ENCODE measurements at regions not wholly inside any gene's neighbourhood (a gene's known extent, or its start where the extent isn't known, plus 50 kb on each side); places are given as distances from the start of the nearest gene placed in this dataset.

- no peak overlapping the region for H2AFZ ChIP-seq (ENCODE audit: low read depth, low read length)
- H3K14ac ChIP-seq (ENCODE audit: low read length in 2 of 2), result no peak overlapping the region
- H3K4ac ChIP-seq (ENCODE audit: low read depth in 1 of 2, low read length in 2 of 2), result no peak overlapping the region
- no peaks in the 10 kb centered on the region for H3K9me3 ChIP-seq (ENCODE audit: control insufficient read depth, low read length)
- H3K36me3 ChIP-seq (ENCODE audit: control insufficient read depth in 1 of 2, insufficient read depth in 2 of 2, low read depth in 1 of 2, low read length in 2 of 2), result no peaks in the 10 kb centered on the region
- no peaks in the 10 kb centered on the region for H3K27me3 ChIP-seq (ENCODE audit: control insufficient read depth in 1 of 2, insufficient read depth in 1 of 2, low read length in 2 of 2)
- no peak overlapping the region for H3K4me3 ChIP-seq (ENCODE audit: insufficient read depth in 1 of 2, low read depth in 1 of 2, low read length in 2 of 2)
- no peak overlapping the region for H2BK12ac ChIP-seq (ENCODE audit: low read length in 2 of 2)
- no peak overlapping the region for H2BK15ac ChIP-seq (ENCODE audit: low read depth, poor library complexity, severe bottlenecking)
- no peaks in the 10 kb centered on the region for H3K79me1 ChIP-seq (replicated peaks; ENCODE audit: low read length, poor library complexity, severe bottlenecking)
- DNase-seq, result no peak
- H3K9ac ChIP-seq (ENCODE audit: low read length), result no peak overlapping the region
- no peak overlapping the region for H4K91ac ChIP-seq (ENCODE audit: low read length)
- H3K18ac ChIP-seq (ENCODE audit: low read depth in 1 of 2, low read length in 2 of 2), result no peak overlapping the region
- no peak overlapping the region for H4K8ac ChIP-seq (ENCODE audit: low read length)
- H3K4me2 ChIP-seq (ENCODE audit: low read length, poor library complexity, severe bottlenecking), result no peak overlapping the region
- no peak overlapping the region for H2BK5ac ChIP-seq (ENCODE audit: low read depth, low read length, poor library complexity, severe bottlenecking)
- no peak overlapping the region for H3K23ac ChIP-seq (ENCODE audit: low read length in 2 of 2)
- H3K4me1 ChIP-seq (ENCODE audit: control insufficient read depth, insufficient read depth, low read depth, low read length), result no peaks in the 10 kb centered on the region
- H3K27ac ChIP-seq (ENCODE audit: low read length, poor library complexity, severe bottlenecking), result no peak overlapping the region
- H2AK5ac ChIP-seq (ENCODE audit: low read length, severe bottlenecking), result no peak overlapping the region
- no CpG with 5 or more reads among the region's 1 CpG for WGBS
- H2BK120ac ChIP-seq (ENCODE audit: low read depth, low read length), result no peak overlapping the region
These were observed 263.7 kb downstream of the BMP4 start for GRCh38 chr14:53692885-53693284.

DNA sequence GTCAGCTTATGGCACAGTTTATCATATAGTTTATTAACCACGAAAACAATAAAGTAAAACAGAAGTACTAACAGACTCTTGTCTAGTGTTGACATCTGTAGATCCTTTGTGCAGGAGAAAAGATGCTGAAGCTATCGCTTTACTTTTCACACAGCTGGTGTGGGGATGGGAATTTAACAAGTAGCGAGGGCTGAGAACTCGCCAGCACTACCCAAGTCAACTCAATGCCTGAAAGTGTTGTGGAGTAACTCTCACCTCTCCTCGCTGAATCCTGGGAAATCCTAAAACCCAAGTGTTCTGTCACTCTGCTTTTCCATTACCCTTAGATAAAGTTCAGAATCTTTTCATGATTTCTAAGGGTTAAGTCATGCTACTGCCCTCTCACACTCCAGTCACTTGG, 264.2 kb downstream of the BMP4 start:
- no peaks in the 10 kb centered on the region for H3K9me3 ChIP-seq (ENCODE audit: control insufficient read depth, low read length)
- no peak overlapping the region for H2AFZ ChIP-seq (ENCODE audit: low read depth, low read length)
- DNase-seq, result no peak
- no peak overlapping the region for H3K14ac ChIP-seq (ENCODE audit: low read length in 2 of 2)
- no peak overlapping the region for H2BK15ac ChIP-seq (ENCODE audit: low read depth, poor library complexity, severe bottlenecking)
- H3K4me1 ChIP-seq (ENCODE audit: control insufficient read depth, insufficient read depth, low read depth, low read length), result no peaks in the 10 kb centered on the region
- H4K91ac ChIP-seq (ENCODE audit: low read length), result no peak overlapping the region
- no peak overlapping the region for H3K4me2 ChIP-seq (ENCODE audit: low read length, poor library complexity, severe bottlenecking)
- no peaks in the 10 kb centered on the region for H3K27me3 ChIP-seq (ENCODE audit: control insufficient read depth in 1 of 2, insufficient read depth in 1 of 2, low read length in 2 of 2)
- H2BK120ac ChIP-seq (ENCODE audit: low read depth, low read length), result no peak overlapping the region
- no peak overlapping the region for H3K4me3 ChIP-seq (ENCODE audit: insufficient read depth in 1 of 2, low read depth in 1 of 2, low read length in 2 of 2)
- no peak overlapping the region for H3K27ac ChIP-seq (ENCODE audit: low read length, poor library complexity, severe bottlenecking)
- H2BK5ac ChIP-seq (ENCODE audit: low read depth, low read length, poor library complexity, severe bottlenecking), result no peak overlapping the region
- no peak overlapping the region for H3K4ac ChIP-seq (ENCODE audit: low read depth in 1 of 2, low read length in 2 of 2)
- H3K18ac ChIP-seq (ENCODE audit: low read depth in 1 of 2, low read length in 2 of 2), result no peak overlapping the region
- H3K36me3 ChIP-seq (ENCODE audit: control insufficient read depth in 1 of 2, insufficient read depth in 2 of 2, low read depth in 1 of 2, low read length in 2 of 2), result no peaks in the 10 kb centered on the region
- no peak overlapping the region for H2BK12ac ChIP-seq (ENCODE audit: low read length in 2 of 2)
- WGBS, result 97% methylated on average over 4 of the region's 5 CpGs
- no peak overlapping the region for H3K9ac ChIP-seq (ENCODE audit: low read length)
- H3K23ac ChIP-seq (ENCODE audit: low read length in 2 of 2), result no peak overlapping the region
- no peaks in the 10 kb centered on the region for H3K79me1 ChIP-seq (replicated peaks; ENCODE audit: low read length, poor library complexity, severe bottlenecking)
- no peak overlapping the region for H4K8ac ChIP-seq (ENCODE audit: low read length)
- no peak overlapping the region for H2AK5ac ChIP-seq (ENCODE audit: low read length, severe bottlenecking)

GRCh38 chr14:53683229-53683628, 273.4 kb downstream of the BMP4 start:
- no peak overlapping the region for H3K14ac ChIP-seq (ENCODE audit: low read length in 2 of 2)
- H4K91ac ChIP-seq (ENCODE audit: low read length), result no peak overlapping the region
- 97% methylated on average over 4 of the region's 5 CpGs for WGBS
- H2AK5ac ChIP-seq (ENCODE audit: low read length, severe bottlenecking), result no peak overlapping the region
- no peak overlapping the region for H2AFZ ChIP-seq (ENCODE audit: low read depth, low read length)
- DNase-seq, result no peak
- H3K79me1 ChIP-seq (replicated peaks; ENCODE audit: low read length, poor library complexity, severe bottlenecking), result no peaks in the 10 kb centered on the region
- H3K27me3 ChIP-seq (ENCODE audit: control insufficient read depth in 1 of 2, insufficient read depth in 1 of 2, low read length in 2 of 2), result no peaks in the 10 kb centered on the region
- no peak overlapping the region for H3K4me2 ChIP-seq (ENCODE audit: low read length, poor library complexity, severe bottlenecking)
- no peak overlapping the region for H2BK5ac ChIP-seq (ENCODE audit: low read depth, low read length, poor library complexity, severe bottlenecking)
- no peaks in the 10 kb centered on the region for H3K4me1 ChIP-seq (ENCODE audit: control insufficient read depth, insufficient read depth, low read depth, low read length)
- H3K27ac ChIP-seq (ENCODE audit: low read length, poor library complexity, severe bottlenecking), result no peak overlapping the region
- H3K4ac ChIP-seq (ENCODE audit: low read depth in 1 of 2, low read length in 2 of 2), result no peak overlapping the region
- H3K18ac ChIP-seq (ENCODE audit: low read depth in 1 of 2, low read length in 2 of 2), result no peak overlapping the region
- no peak overlapping the region for H2BK15ac ChIP-seq (ENCODE audit: low read depth, poor library complexity, severe bottlenecking)
- H2BK12ac ChIP-seq (ENCODE audit: low read length in 2 of 2), result no peak overlapping the region
- H3K4me3 ChIP-seq (ENCODE audit: insufficient read depth in 1 of 2, low read depth in 1 of 2, low read length in 2 of 2), result no peak overlapping the region
- no peak overlapping the region for H2BK120ac ChIP-seq (ENCODE audit: low read depth, low read length)
- H4K8ac ChIP-seq (ENCODE audit: low read length), result no peak overlapping the region
- no peaks in the 10 kb centered on the region for H3K9me3 ChIP-seq (ENCODE audit: control insufficient read depth, low read length)
- H3K23ac ChIP-seq (ENCODE audit: low read length in 2 of 2), result no peak overlapping the region
- H3K9ac ChIP-seq (ENCODE audit: low read length), result no peak overlapping the region
- H3K36me3 ChIP-seq (ENCODE audit: control insufficient read depth in 1 of 2, insufficient read depth in 2 of 2, low read depth in 1 of 2, low read length in 2 of 2), result no peaks in the 10 kb centered on the region

GRCh38 chr14:53672526-53672925, 284.1 kb downstream of the BMP4 start:
- Histone ChIP-seq H2BK5ac (ENCODE audit: low read depth, low read length, poor library complexity, severe bottlenecking) (no peak overlapping the region), H4K8ac (ENCODE audit: low read length) (no peak overlapping the region), H2BK15ac (ENCODE audit: low read depth, poor library complexity, severe bottlenecking) (no peak overlapping the region), H3K79me1 (replicated peaks; ENCODE audit: low read length, poor library complexity, severe bottlenecking) (no peaks in the 10 kb centered on the region), H3K23ac (ENCODE audit: low read length in 2 of 2) (no peak overlapping the region), H3K9me3 (ENCODE audit: control insufficient read depth, low read length) (no peaks in the 10 kb centered on the region), H3K4ac (ENCODE audit: low read depth in 1 of 2, low read length in 2 of 2) (no peak overlapping the region), H2BK120ac (ENCODE audit: low read depth, low read length) (no peak overlapping the region), H3K9ac (ENCODE audit: low read length) (no peak overlapping the region), H3K27me3 (ENCODE audit: control insufficient read depth in 1 of 2, insufficient read depth in 1 of 2, low read length in 2 of 2) (peaks cover 0 to 3% of the 10 kb centered on the region in 2 experiments), H3K4me3 (ENCODE audit: insufficient read depth in 1 of 2, low read depth in 1 of 2, low read length in 2 of 2) (no peak overlapping the region), H4K91ac (ENCODE audit: low read length) (no peak overlapping the region), H2AFZ (ENCODE audit: low read depth, low read length) (no peak overlapping the region), H3K27ac (ENCODE audit: low read length, poor library complexity, severe bottlenecking) (no peak overlapping the region), H2AK5ac (ENCODE audit: low read length, severe bottlenecking) (no peak overlapping the region), H3K36me3 (ENCODE audit: control insufficient read depth in 1 of 2, insufficient read depth in 2 of 2, low read depth in 1 of 2, low read length in 2 of 2) (no peaks in the 10 kb centered on the region), H3K4me1 (ENCODE audit: control insufficient read depth, insufficient read depth, low read depth, low read length) (no peaks in the 10 kb centered on the region), H2BK12ac (ENCODE audit: low read length in 2 of 2) (no peak overlapping the region), H3K4me2 (ENCODE audit: low read length, poor library complexity, severe bottlenecking) (no peak overlapping the region), H3K14ac (ENCODE audit: low read length in 2 of 2) (no peak overlapping the region), H3K18ac (ENCODE audit: low read depth in 1 of 2, low read length in 2 of 2) (no peak overlapping the region)
- DNase-seq, result no peak
- no CpG with 5 or more reads among the region's 2 CpGs for WGBS
